Right cardiac atrium (tissue), 5 donors: ENCODE measurements at regions not wholly inside any gene's neighbourhood (a gene's known extent, or its start where the extent isn't known, plus 50 kb on each side); places are given as distances from the start of the nearest gene placed in this dataset.
"Not testable (repeated sequence)": the region's sequence is repeated elsewhere in the genome, so short reads cannot be mapped to it uniquely, and the experiment has no call there.

Source experiments
- ATAC-seq, 2 donors: fragments of 200-7000 bp; cut with Tn5 transposase; one replicate each; pipeline versions ENCODE4 v1.8.0 to v1.9.1; 2020; ENCODE audit warnings: moderate library complexity in 2 of 2, mild to moderate bottlenecking in 1 of 2
- DNase-seq, 3 donors: peaks; one replicate each; pipeline ENCODE4 v3.0.0-alpha.2; 2020
- H3K27ac ChIP-seq: one replicate; pipeline ENCODE4 v1.5.1; 2013; ENCODE audit warnings: mild to moderate bottlenecking, low read length, control low read depth, moderate library complexity
- H3K27me3 ChIP-seq: one replicate; pipeline ENCODE4 v1.6.1; 2013; ENCODE audit not compliant: control insufficient read depth, insufficient read depth
- H3K4me1 ChIP-seq: one replicate; pipeline ENCODE4 v1.6.1; 2013; ENCODE audit warnings: low read length; ENCODE audit not compliant: control insufficient read depth, insufficient read depth
- H3K4me3 ChIP-seq: one replicate; pipeline ENCODE4 v1.5.1; 2013; ENCODE audit warnings: low read length, control low read depth
- H3K9me3 ChIP-seq: one replicate; pipeline ENCODE4 v1.6.1; 2013; ENCODE audit warnings: low read length; ENCODE audit not compliant: control insufficient read depth
- WGBS: extraction: QIAGEN DNeasy Blood & Tissue Kit; methylation state at CpG from one replicate; pipeline ENCODE4 v1.1.7; 2013; 5-methylcytosine and 5-hydroxymethylcytosine counted together
- intact Hi-C, 4 donors: fragments of 100-400 bp; cut with DNase I; formaldehyde crosslinking; loops; one replicate each; pipeline versions ENCODE4 v1.11.0 to v1.14.0; 2022 to 2023
- donor health status: healthy with polysubstance abuse.
- donor health status: DM: no; HTN: yes; CAD: no.
- donor health status: DM: no; HTN: no; CAD: no.
- donor health status: DM: no; HTN: yes; CAD: no; lungs with severe emphysema.
- donor health status: DM: yes; HTN: yes; CAD: no.

- H3K4me1 ChIP-seq, result peaks cover 6% of the 10 kb centered on the region
- peaks cover 3% of the 10 kb centered on the region for H3K9me3 ChIP-seq
- peak; percentile 54 to 74 for ATAC-seq
- H3K27ac ChIP-seq, result no peak overlapping the region
- WGBS, result 45% methylated on average over 10 of the region's 10 CpGs
- H3K4me3 ChIP-seq, result no peak overlapping the region
- intact Hi-C loops, result no loop called here
- peak in 2 of 3 donors; percentile 55 to 69 for DNase-seq
- H3K27me3 ChIP-seq, result no peaks in the 10 kb centered on the region
Measured at GRCh38 chr22:44574057-44574639, 76.1 kb upstream of the RTL6 start.

GRCh38 chr22:44573451-44573850, 75.4 kb upstream of the RTL6 start:
- WGBS, result 98% methylated on average over 4 of the region's 4 CpGs
- no peak for DNase-seq
- Histone ChIP-seq H3K27me3 (no peaks in the 10 kb centered on the region), H3K4me1 (peaks cover 6% of the 10 kb centered on the region), H3K9me3 (peaks cover 3% of the 10 kb centered on the region), H3K4me3 (no peak overlapping the region), H3K27ac (no peak overlapping the region)
- intact Hi-C loops, result no loop called here
- no peak for ATAC-seq

- DNase-seq (no peak), ATAC-seq (no peak)
- 79% methylated on average over 14 of the region's 14 CpGs for WGBS
- intact Hi-C loops, result no loop called here
- peaks cover 6% of the 10 kb centered on the region for H3K4me1 ChIP-seq
- H3K4me3 ChIP-seq, result no peak overlapping the region
- peaks cover 3% of the 10 kb centered on the region for H3K9me3 ChIP-seq
- no peaks in the 10 kb centered on the region for H3K27me3 ChIP-seq
- no peak overlapping the region for H3K27ac ChIP-seq
Measured at GRCh38 chr22:44572414-44573207, 74.6 kb upstream of the RTL6 start.

GRCh38 chr22:44571566-44572413, 73.8 kb upstream of the RTL6 start:
- ATAC-seq (no peak), DNase-seq (no peak)
- WGBS, result 72% methylated on average over 29 of the region's 29 CpGs
- intact Hi-C loops, result no loop called here
- Histone ChIP-seq H3K27me3 (no peaks in the 10 kb centered on the region), H3K9me3 (peaks cover 3% of the 10 kb centered on the region), H3K4me3 (no peak overlapping the region), H3K27ac (no peak overlapping the region), H3K4me1 (peaks cover 6% of the 10 kb centered on the region)

- Histone ChIP-seq H3K4me1 (peaks cover 6% of the 10 kb centered on the region), H3K4me3 (no peak overlapping the region), H3K9me3 (peaks cover 3% of the 10 kb centered on the region), H3K27ac (no peak overlapping the region), H3K27me3 (no peaks in the 10 kb centered on the region)
- 51% methylated on average over 18 of the region's 18 CpGs for WGBS
- ATAC-seq (no peak), DNase-seq (no peak)
- intact Hi-C loops, result no loop called here
Measured at GRCh38 chr22:44570476-44571445, 72.7 kb upstream of the RTL6 start.

- Histone ChIP-seq H3K27me3 (no peaks in the 10 kb centered on the region), H3K27ac (no peak overlapping the region), H3K4me3 (no peak overlapping the region), H3K9me3 (peaks cover 3% of the 10 kb centered on the region), H3K4me1 (peaks cover 6% of the 10 kb centered on the region)
- intact Hi-C loops, result no loop called here
- WGBS, result 88% methylated on average over 9 of the region's 9 CpGs
- DNase-seq (no peak), ATAC-seq (no peak)
Measured at GRCh38 chr22:44569561-44569991, 71.5 kb upstream of the RTL6 start.

- Histone ChIP-seq H3K4me3 (no peak overlapping the region), H3K9me3 (peaks cover 3% of the 10 kb centered on the region), H3K27ac (no peak overlapping the region), H3K4me1 (peaks cover 6% of the 10 kb centered on the region), H3K27me3 (no peaks in the 10 kb centered on the region)
- intact Hi-C loops, result no loop called here
- DNase-seq (peak in 1 of 3 donors; percentile 68), ATAC-seq (no peak)
- WGBS, result 72% methylated on average over 8 of the region's 8 CpGs
Measured at GRCh38 chr22:44567846-44568493, 69.9 kb upstream of the RTL6 start.

- H3K27ac ChIP-seq, H3K4me3 ChIP-seq, ATAC-seq, DNase-seq, H3K27me3 ChIP-seq, H3K9me3 ChIP-seq, intact Hi-C loops, H3K4me1 ChIP-seq: not testable (repeated sequence)
- WGBS, result 85% methylated on average over 8 of the region's 8 CpGs
Measured at GRCh38 chr22:44567378-44567841, 69.4 kb upstream of the RTL6 start.

- DNase-seq (no peak), ATAC-seq (no peak)
- intact Hi-C loops, result no loop called here
- 86% methylated on average over 17 of the region's 17 CpGs for WGBS
- Histone ChIP-seq H3K4me1 (peaks cover 6% of the 10 kb centered on the region), H3K9me3 (peaks cover 3% of the 10 kb centered on the region), H3K27ac (no peak overlapping the region), H3K4me3 (no peak overlapping the region), H3K27me3 (no peaks in the 10 kb centered on the region)
Measured at GRCh38 chr22:44566911-44567310, 68.9 kb upstream of the RTL6 start.

- WGBS, result 90% methylated on average over 7 of the region's 7 CpGs
- DNase-seq, H3K9me3 ChIP-seq, ATAC-seq, intact Hi-C loops, H3K27me3 ChIP-seq, H3K4me3 ChIP-seq, H3K27ac ChIP-seq, H3K4me1 ChIP-seq: not testable (repeated sequence)
Measured at GRCh38 chr22:44562651-44563050, 64.6 kb upstream of the RTL6 start.
